ENCODE measurements at regions not wholly inside any gene's neighbourhood (a gene's known extent, or its start where the extent isn't known, plus 50 kb on each side); places are given as distances from the start of the nearest gene placed in this dataset.
"Not testable (repeated sequence)": the region's sequence is repeated elsewhere in the genome, so short reads cannot be mapped to it uniquely, and the experiment has no call there.

- DNase-seq = no peak
Measured at GRCh38 chr6:119527231-119527578, 177.6 kb upstream of the MAN1A1 start.

GRCh38 chr6:119526561-119527230, 177.1 kb upstream of the MAN1A1 start:
- no peak for DNase-seq

- no peak for DNase-seq
Measured at GRCh38 chr6:119524410-119524809, 174.8 kb upstream of the MAN1A1 start.

GRCh38 chr6:119523556-119523955, 174.0 kb upstream of the MAN1A1 start:
- no peak for DNase-seq

- no peak for DNase-seq
Measured at GRCh38 chr6:119521251-119521650, 171.7 kb upstream of the MAN1A1 start.

- no peak for DNase-seq
Measured at GRCh38 chr6:119517428-119517827, 167.9 kb upstream of the MAN1A1 start.

GRCh38 chr6:119514345-119514744, 164.8 kb upstream of the MAN1A1 start:
- no peak for DNase-seq

- no peak for DNase-seq
Measured at GRCh38 chr6:119511024-119511423, 161.5 kb upstream of the MAN1A1 start.

GRCh38 chr6:119510246-119510645, 160.7 kb upstream of the MAN1A1 start:
- no peak for DNase-seq

- no peak for DNase-seq
Measured at GRCh38 chr6:119506631-119507174, 157.1 kb upstream of the MAN1A1 start.

- DNase-seq = no peak
Measured at GRCh38 chr6:119501798-119502483, 152.4 kb upstream of the MAN1A1 start.

GRCh38 chr6:119499797-119500196, 150.2 kb upstream of the MAN1A1 start:
- DNase-seq = no peak

GRCh38 chr6:119497988-119498727, 148.6 kb upstream of the MAN1A1 start:
- no peak for DNase-seq

GRCh38 chr6:119495230-119495683, 145.7 kb upstream of the MAN1A1 start:
- no peak for DNase-seq

- DNase-seq = no peak
Measured at GRCh38 chr6:119493980-119494379, 144.4 kb upstream of the MAN1A1 start.

- DNase-seq = not testable (repeated sequence)
Measured at GRCh38 chr6:119491112-119491511, 141.6 kb upstream of the MAN1A1 start.

GRCh38 chr6:119490050-119490449, 140.5 kb upstream of the MAN1A1 start:
- not testable (repeated sequence) for DNase-seq

- no peak for DNase-seq
Measured at GRCh38 chr6:119484598-119484997, 135.0 kb upstream of the MAN1A1 start.

GRCh38 chr6:119483908-119484307, 134.3 kb upstream of the MAN1A1 start:
- DNase-seq = no peak

- no peak for DNase-seq
Measured at GRCh38 chr6:119482850-119483285, 133.3 kb upstream of the MAN1A1 start.

- no peak for DNase-seq
Measured at GRCh38 chr6:119481976-119482375, 132.4 kb upstream of the MAN1A1 start.

GRCh38 chr6:119480961-119481497, 131.5 kb upstream of the MAN1A1 start:
- no peak for DNase-seq

Measured in T-helper 2 cell (primary cell).